ENCODE measurements at regions not wholly inside any gene's neighbourhood (a gene's known extent, or its start where the extent isn't known, plus 50 kb on each side); places are given as distances from the start of the nearest gene placed in this dataset.

GRCh38 chr2:425947-426346 is 138.1 kb upstream of the ALKAL2 start:
- no peak for DNase-seq

- no peak for DNase-seq
Measured at GRCh38 chr2:425243-425642, 137.4 kb upstream of the ALKAL2 start.

- no peak for DNase-seq
Measured at GRCh38 chr2:424306-425171, 136.6 kb upstream of the ALKAL2 start.

- no peak for DNase-seq
Measured at GRCh38 chr2:423479-423878, 135.6 kb upstream of the ALKAL2 start.

GRCh38 chr2:422676-423435 is 135.0 kb upstream of the ALKAL2 start:
- DNase-seq: no peak

- DNase-seq: no peak
Measured at GRCh38 chr2:421406-421805, 133.5 kb upstream of the ALKAL2 start.

- peak in 1 of 5 experiments; percentile 45 for DNase-seq
Measured at GRCh38 chr2:419687-420317, 131.9 kb upstream of the ALKAL2 start.

- DNase-seq: no peak
Measured at GRCh38 chr2:417662-418061, 129.8 kb upstream of the ALKAL2 start.

GRCh38 chr2:417006-417405 is 129.1 kb upstream of the ALKAL2 start:
- DNase-seq: no peak

- no peak for DNase-seq
Measured at GRCh38 chr2:415986-416610, 128.2 kb upstream of the ALKAL2 start.

- DNase-seq: no peak
Measured at GRCh38 chr2:409523-409922, 121.6 kb upstream of the ALKAL2 start.

GRCh38 chr2:407630-408029 is 119.7 kb upstream of the ALKAL2 start:
- DNase-seq: no peak

- no peak for DNase-seq
Measured at GRCh38 chr2:406876-407275, 119.0 kb upstream of the ALKAL2 start.

- no peak for DNase-seq
Measured at GRCh38 chr2:406231-406630, 118.3 kb upstream of the ALKAL2 start.

GRCh38 chr2:404581-404980 is 116.7 kb upstream of the ALKAL2 start:
- no peak for DNase-seq

GRCh38 chr2:403682-404081 is 115.8 kb upstream of the ALKAL2 start:
- DNase-seq: no peak

- DNase-seq: no peak
Measured at GRCh38 chr2:402721-403120, 114.8 kb upstream of the ALKAL2 start.

GRCh38 chr2:402206-402605 is 114.3 kb upstream of the ALKAL2 start:
- no peak for DNase-seq

GRCh38 chr2:401019-401679 is 113.3 kb upstream of the ALKAL2 start:
- DNase-seq: no peak

- DNase-seq: no peak
Measured at GRCh38 chr2:397926-398325, 110.0 kb upstream of the ALKAL2 start.

- no peak for DNase-seq
Measured at GRCh38 chr2:397521-397920, 109.6 kb upstream of the ALKAL2 start.

- DNase-seq: no peak
Measured at GRCh38 chr2:396903-397302, 109.0 kb upstream of the ALKAL2 start.

GRCh38 chr2:395886-396285 is 108.0 kb upstream of the ALKAL2 start:
- no peak for DNase-seq

Measured in T-helper 2 cell (primary cell).